ENCODE measurements at regions not wholly inside any gene's neighbourhood (a gene's known extent, or its start where the extent isn't known, plus 50 kb on each side); places are given as distances from the start of the nearest gene placed in this dataset.
"Not testable (repeated sequence)": the region's sequence is repeated elsewhere in the genome, so short reads cannot be mapped to it uniquely, and the experiment has no call there.

DNA sequence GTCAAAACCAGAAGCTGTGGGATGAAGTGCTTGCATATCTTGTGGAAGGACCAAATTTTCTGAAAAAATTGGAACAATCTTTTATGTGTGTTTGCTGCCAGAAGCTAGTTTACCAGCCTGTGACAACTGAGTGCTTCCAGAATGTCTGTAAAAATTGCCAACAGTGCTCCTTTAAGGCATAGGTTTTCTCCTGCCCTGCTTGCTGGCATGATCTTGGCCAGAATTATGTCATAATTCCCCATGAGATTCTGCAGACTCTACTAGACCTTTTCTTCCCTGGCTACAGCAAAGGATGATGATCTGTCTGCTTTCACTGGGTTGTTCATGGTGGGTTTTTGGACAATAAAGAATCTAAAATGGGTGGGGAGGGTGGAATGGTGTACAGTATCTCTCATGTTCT is 196.3 kb upstream of the ZCCHC13 start (continued):
- no peak for TF ChIP-seq ZNF362 (tag by site-specific recombination; IDR thresholded peaks at IDR 0.05)
- TF ChIP-seq ZNF354C (tag by site-specific recombination; IDR thresholded peaks at IDR 0.05; ENCODE audit: borderline replicate concordance, low read depth) = no peak

DNA sequence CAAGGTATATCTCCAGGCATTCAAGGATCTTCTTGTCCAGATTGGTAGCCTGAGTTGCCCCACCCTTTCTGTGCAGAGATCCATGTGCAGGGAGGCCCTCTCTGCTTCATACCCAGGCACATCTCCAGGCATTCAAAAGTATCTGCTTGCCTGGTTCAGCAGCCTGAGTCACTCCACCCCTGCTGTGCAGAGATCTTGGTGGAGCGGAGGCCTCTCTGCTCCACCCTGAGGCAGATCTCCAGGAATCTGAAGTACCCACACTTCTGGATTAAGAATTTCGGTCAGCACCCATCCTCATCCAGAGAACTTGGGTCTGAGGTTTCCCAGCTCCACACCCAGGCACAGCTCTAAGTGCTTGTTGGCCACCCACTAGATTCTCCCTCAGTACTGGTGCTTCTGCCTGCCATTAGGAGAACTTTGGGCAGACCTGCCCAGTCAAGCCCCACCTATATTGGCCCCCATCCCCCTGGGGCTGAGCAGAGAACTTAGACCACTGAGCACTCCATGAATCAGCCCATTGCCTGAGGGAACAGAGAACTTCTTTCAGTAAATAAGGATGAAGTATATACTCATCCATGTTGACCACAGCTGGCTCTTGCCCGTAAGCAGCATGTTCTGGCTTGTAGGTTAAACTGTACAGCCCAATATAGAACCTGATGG is 199.5 kb upstream of the ZCCHC13 start:
- TF ChIP-seq ZNF133 (tag by site-specific recombination; IDR thresholded peaks at IDR 0.05) (no peak), ZXDB (tag by site-specific recombination; IDR thresholded peaks at IDR 0.05) (no peak), ZNF311 (tag by site-specific recombination; IDR thresholded peaks at IDR 0.05; ENCODE audit: borderline replicate concordance) (no peak), ZNF473 (tag by site-specific recombination; IDR thresholded peaks at IDR 0.05) (no peak), BCL6B (tag by site-specific recombination; IDR thresholded peaks at IDR 0.05) (no peak), ZNF37A (tag by site-specific recombination; IDR thresholded peaks at IDR 0.05) (no peak), ZIC2 (tag by site-specific recombination; IDR thresholded peaks at IDR 0.05) (no peak)
- TF ChIP-seq, protein P1, sequence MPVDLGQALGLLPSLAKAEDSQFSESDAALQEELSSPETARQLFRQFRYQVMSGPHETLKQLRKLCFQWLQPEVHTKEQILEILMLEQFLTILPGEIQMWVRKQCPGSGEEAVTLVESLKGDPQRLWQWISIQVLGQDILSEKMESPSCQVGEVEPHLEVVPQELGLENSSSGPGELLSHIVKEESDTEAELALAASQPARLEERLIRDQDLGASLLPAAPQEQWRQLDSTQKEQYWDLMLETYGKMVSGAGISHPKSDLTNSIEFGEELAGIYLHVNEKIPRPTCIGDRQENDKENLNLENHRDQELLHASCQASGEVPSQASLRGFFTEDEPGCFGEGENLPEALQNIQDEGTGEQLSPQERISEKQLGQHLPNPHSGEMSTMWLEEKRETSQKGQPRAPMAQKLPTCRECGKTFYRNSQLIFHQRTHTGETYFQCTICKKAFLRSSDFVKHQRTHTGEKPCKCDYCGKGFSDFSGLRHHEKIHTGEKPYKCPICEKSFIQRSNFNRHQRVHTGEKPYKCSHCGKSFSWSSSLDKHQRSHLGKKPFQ (tag by site-specific recombination; IDR thresholded peaks at IDR 0.05) = no peak
- TF ChIP-seq, protein P2, sequence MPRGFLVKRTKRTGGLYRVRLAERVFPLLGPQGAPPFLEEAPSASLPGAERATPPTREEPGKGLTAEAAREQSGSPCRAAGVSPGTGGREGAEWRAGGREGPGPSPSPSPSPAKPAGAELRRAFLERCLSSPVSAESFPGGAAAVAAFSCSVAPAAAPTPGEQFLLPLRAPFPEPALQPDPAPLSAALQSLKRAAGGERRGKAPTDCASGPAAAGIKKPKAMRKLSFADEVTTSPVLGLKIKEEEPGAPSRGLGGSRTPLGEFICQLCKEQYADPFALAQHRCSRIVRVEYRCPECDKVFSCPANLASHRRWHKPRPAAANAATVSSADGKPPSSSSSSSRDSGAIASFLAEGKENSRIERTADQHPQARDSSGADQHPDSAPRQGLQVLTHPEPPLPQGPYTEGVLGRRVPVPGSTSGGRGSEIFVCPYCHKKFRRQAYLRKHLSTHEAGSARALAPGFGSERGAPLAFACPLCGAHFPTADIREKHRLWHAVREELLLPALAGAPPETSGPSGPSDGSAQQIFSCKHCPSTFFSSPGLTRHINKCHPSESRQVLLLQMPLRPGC (tag by site-specific recombination; IDR thresholded peaks at IDR 0.05) = no peak
- TF ChIP-seq, protein P3, sequence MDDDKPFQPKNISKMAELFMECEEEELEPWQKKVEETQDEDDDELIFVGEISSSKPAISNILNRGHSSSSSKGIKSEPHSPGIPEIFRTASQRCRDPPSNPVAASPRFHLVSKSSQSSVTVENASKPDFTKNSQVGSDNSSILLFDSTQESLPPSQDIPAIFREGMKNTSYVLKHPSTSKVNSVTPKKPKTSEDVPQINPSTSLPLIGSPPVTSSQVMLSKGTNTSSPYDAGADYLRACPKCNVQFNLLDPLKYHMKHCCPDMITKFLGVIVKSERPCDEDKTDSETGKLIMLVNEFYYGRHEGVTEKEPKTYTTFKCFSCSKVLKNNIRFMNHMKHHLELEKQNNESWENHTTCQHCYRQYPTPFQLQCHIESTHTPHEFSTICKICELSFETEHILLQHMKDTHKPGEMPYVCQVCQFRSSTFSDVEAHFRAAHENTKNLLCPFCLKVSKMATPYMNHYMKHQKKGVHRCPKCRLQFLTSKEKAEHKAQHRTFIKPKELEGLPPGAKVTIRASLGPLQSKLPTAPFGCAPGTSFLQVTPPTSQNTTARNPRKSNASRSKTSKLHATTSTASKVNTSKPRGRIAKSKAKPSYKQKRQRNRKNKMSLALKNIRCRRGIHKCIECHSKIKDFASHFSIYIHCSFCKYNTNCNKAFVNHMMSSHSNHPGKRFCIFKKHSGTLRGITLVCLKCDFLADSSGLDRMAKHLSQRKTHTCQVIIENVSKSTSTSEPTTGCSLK (tag by site-specific recombination; IDR thresholded peaks at IDR 0.05) = no peak
- Histone ChIP-seq H3K9me3 (ENCODE audit: control insufficient read depth, insufficient read depth, low read depth, low read length) (no peaks in the 10 kb centered on the region; the same call in none of the 2 replicates), H3K27ac (ENCODE audit: extremely low read depth, low read depth, low read length) (no peak overlapping the region), H3K4me3 (ENCODE audit: low read depth, low read length) (no peak overlapping the region), H3K36me3 (ENCODE audit: control insufficient read depth in 2 of 2, insufficient read depth in 1 of 2, low read length in 2 of 2) (no peaks in the 10 kb centered on the region), H3K4me1 (ENCODE audit: control insufficient read depth, insufficient read depth, low read length) (no peaks in the 10 kb centered on the region)
- ChIA-PET POLR2A (no interaction called here), CTCF (no interaction called here)

DNA sequence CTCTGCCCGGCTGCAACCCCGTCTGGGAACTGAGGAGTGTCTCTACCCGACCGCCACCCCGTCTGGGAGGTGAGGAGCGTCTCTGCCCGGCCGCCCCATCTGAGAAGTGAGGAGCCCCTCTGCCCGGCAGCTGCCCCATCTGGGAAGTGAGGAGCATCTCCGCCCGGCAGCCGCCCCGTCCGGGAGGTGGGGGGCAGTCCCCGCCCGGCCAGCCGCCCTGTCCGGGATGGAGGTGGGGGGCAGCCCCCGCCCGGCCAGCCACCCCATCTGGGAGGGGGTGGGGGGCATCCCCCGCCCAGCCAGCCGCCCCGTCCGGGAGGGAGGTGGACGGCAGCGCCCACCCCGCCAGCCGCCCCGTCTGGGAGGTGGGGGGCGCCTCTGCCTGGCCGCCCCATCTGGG is 205.6 kb upstream of the ZCCHC13 start:
- H3K27ac ChIP-seq (ENCODE audit: extremely low read depth, low read depth, low read length); H3K4me1 ChIP-seq (ENCODE audit: control insufficient read depth, insufficient read depth, low read length); POLR2A ChIA-PET; H3K36me3 ChIP-seq (ENCODE audit: control insufficient read depth in 2 of 2, insufficient read depth in 1 of 2, low read length in 2 of 2); H3K9me3 ChIP-seq (ENCODE audit: control insufficient read depth, insufficient read depth, low read depth, low read length); CTCF ChIA-PET; H3K4me3 ChIP-seq (ENCODE audit: low read depth, low read length): not testable (repeated sequence)

Measured in HEK293 (cell line).